Transverse colon (tissue), 4 donors: ENCODE measurements at regions not wholly inside any gene's neighbourhood (a gene's known extent, or its start where the extent isn't known, plus 50 kb on each side); places are given as distances from the start of the nearest gene placed in this dataset.

Experiments
- DNase-seq: peaks from one replicate; pipeline ENCODE4 v3.0.0-alpha.2; 2019
- H3K27ac ChIP-seq, 4 donors: fragments of 200-600 bp; sonication (generic); 2 replicates each; pipeline ENCODE4 v1.5.1; 2016 to 2018; ENCODE audit warnings: inconsistent platforms in 4 of 4
- H3K27me3 ChIP-seq: fragments of 200-600 bp; sonication (generic); 2 replicates; pipeline ENCODE4 v1.5.1; 2017; ENCODE audit warnings: inconsistent platforms
- H3K36me3 ChIP-seq, 4 donors: fragments of 200-600 bp; sonication (generic); 2 replicates each; pipeline ENCODE4 v1.5.1; 2017 to 2019; ENCODE audit warnings: inconsistent platforms in 4 of 4
- H3K4me1 ChIP-seq, 4 donors: fragments of 200-600 bp; sonication (generic); 2 replicates each; pipeline ENCODE4 v1.5.1; 2017 to 2020; ENCODE audit warnings: inconsistent platforms in 4 of 4
- H3K4me3 ChIP-seq, 4 donors: fragments of 200-600 bp; sonication (generic); 1 replicate in 1 of 4; 2 replicates in 3 of 4; pipeline versions ENCODE4 v1.5.1 to v1.6.1; 2017 to 2019; ENCODE audit warnings: inconsistent platforms in 4 of 4
- H3K9me3 ChIP-seq, 2 donors: fragments of 200-600 bp; sonication (generic); 2 replicates each; pipeline ENCODE4 v1.5.1; 2017 to 2019; ENCODE audit warnings: inconsistent platforms in 2 of 2
- CTCF ChIP-seq, 5 experiments: fragments of 200-600 bp in 3 of 5; fragments of 450-650 bp in 2 of 5; sonication (generic) in 3 of 5; IDR thresholded peaks; 1 replicate in 2 of 5; 2 replicates in 3 of 5; pipeline ENCODE4 v1.5.1; 2016 to 2017; ENCODE audit warnings: antibody characterized with exemption in 5 of 5, inconsistent platforms in 3 of 5, mild to moderate bottlenecking in 2 of 5, moderate library complexity in 1 of 5
- EP300 ChIP-seq: sonication (generic); formaldehyde crosslinking; IDR thresholded peaks from one replicate; pipeline ENCODE4 v1.6.1; 2017; ENCODE audit warnings: antibody characterized with exemption, low read depth
- POLR2A ChIP-seq: fragments of 450-650 bp; IDR thresholded peaks from one replicate; pipeline ENCODE4 v1.6.1; 2016; ENCODE audit warnings: antibody characterized with exemption, mild to moderate bottlenecking, moderate library complexity
- POLR2AphosphoS5 ChIP-seq, 3 donors: sonication (generic); formaldehyde crosslinking; IDR thresholded peaks; one replicate each; pipeline ENCODE4 v1.6.1; 2016; ENCODE audit warnings: antibody characterized with exemption in 3 of 3
- WGBS, 2 donors: methylation state at CpG; one replicate each; pipeline ENCODE4 v1.1.5; 2018; ENCODE audit warnings: low coverage in 1 of 2; 5-methylcytosine and 5-hydroxymethylcytosine counted together
- in situ Hi-C, 4 donors: fragments of 200-750 bp; cut with MboI; loops; one replicate each; pipeline versions ENCODE4 v1.15.0 to v1.15.1; 2017; ENCODE audit warnings: low sequenced_read_pairs in 3 of 4, low pct_ligation_motif_present in 1 of 4, low pct_unique_long_range_greater_than_20kb in 1 of 4
- intact Hi-C: fragments of 100-400 bp; cut with DNase I; formaldehyde crosslinking; loops from one replicate; pipeline ENCODE4 v1.15.1; 2023; ENCODE audit warnings: low total_unique reads

GRCh38 chr14:101031186-101031585 is 127.7 kb upstream of the RTL1 start:
- Histone ChIP-seq H3K27ac (no peak overlapping the region), H3K4me1 (no peaks in the 10 kb centered on the region), H3K4me3 (no peak overlapping the region), H3K36me3 (no peaks in the 10 kb centered on the region), H3K9me3 (no peaks in the 10 kb centered on the region), H3K27me3 (no peaks in the 10 kb centered on the region)
- intact Hi-C loops (no loop called here), in situ Hi-C loops (no loop called here)
- WGBS, 2 donors = 87% methylated on average over 14 of the region's 14 CpGs; no CpG with 5 or more reads in 1 of the 2 donors
- TF ChIP-seq EP300 (no peak), POLR2A (no peak), CTCF (IDR thresholded peaks at IDR 0.05) (no peak), POLR2AphosphoS5 (IDR thresholded peaks at IDR 0.05) (no peak)
- no peak for DNase-seq

- Histone ChIP-seq H3K9me3 (no peaks in the 10 kb centered on the region), H3K27me3 (no peaks in the 10 kb centered on the region), H3K36me3 (no peaks in the 10 kb centered on the region), H3K4me1 (no peaks in the 10 kb centered on the region), H3K4me3 (no peak overlapping the region), H3K27ac (no peak overlapping the region)
- WGBS, 2 donors = 89 to 98% methylated on average over 4 to 17 of the region's 17 CpGs
- no peak for DNase-seq
- in situ Hi-C loops = no loop called here
- intact Hi-C loops = no loop called here
- TF ChIP-seq POLR2AphosphoS5 (IDR thresholded peaks at IDR 0.05) = no peak
- no peak for TF ChIP-seq CTCF (IDR thresholded peaks at IDR 0.05)
- TF ChIP-seq EP300 = no peak
- TF ChIP-seq POLR2A = no peak
Measured at GRCh38 chr14:101031721-101032120, 128.2 kb upstream of the RTL1 start.

GRCh38 chr14:101032433-101032832 is 128.9 kb upstream of the RTL1 start:
- Histone ChIP-seq H3K9me3 (no peaks in the 10 kb centered on the region), H3K27me3 (no peaks in the 10 kb centered on the region), H3K27ac (no peak overlapping the region), H3K4me1 (no peaks in the 10 kb centered on the region), H3K36me3 (no peaks in the 10 kb centered on the region), H3K4me3 (no peak overlapping the region)
- intact Hi-C loops = no loop called here
- TF ChIP-seq EP300 (no peak), CTCF (IDR thresholded peaks at IDR 0.05) (no peak), POLR2A (no peak), POLR2AphosphoS5 (IDR thresholded peaks at IDR 0.05) (no peak)
- in situ Hi-C loops = no loop called here
- DNase-seq = no peak
- 31 to 78% methylated on average over 2 to 6 of the region's 6 CpGs for WGBS, 2 donors

- 83 to 84% methylated on average over 4 to 7 of the region's 7 CpGs for WGBS, 2 donors
- DNase-seq = no peak
- H3K4me1 ChIP-seq = no peaks in the 10 kb centered on the region
- H3K4me3 ChIP-seq = no peak overlapping the region
- in situ Hi-C loops (no loop called here), intact Hi-C loops (no loop called here)
- H3K9me3 ChIP-seq = no peaks in the 10 kb centered on the region
- no peaks in the 10 kb centered on the region for H3K27me3 ChIP-seq
- H3K36me3 ChIP-seq = no peaks in the 10 kb centered on the region
- TF ChIP-seq CTCF (IDR thresholded peaks at IDR 0.05) (no peak), POLR2AphosphoS5 (IDR thresholded peaks at IDR 0.05) (no peak), EP300 (no peak), POLR2A (no peak)
- no peak overlapping the region for H3K27ac ChIP-seq
Measured at GRCh38 chr14:101033006-101033405, 129.5 kb upstream of the RTL1 start.
